NCI-H146 (cell line): ENCODE measurements at regions not wholly inside any gene's neighbourhood (a gene's known extent, or its start where the extent isn't known, plus 50 kb on each side); places are given as distances from the start of the nearest gene placed in this dataset.

Experiments used
- DNase-seq: peaks from one replicate; lab custom pipeline; 2025; lab: John Stamatoyannopoulos, UW

GRCh38 chr18:32542221-32542798 lies 71.6 kb upstream of the GAREM1 start:
- DNase-seq = no peak

GRCh38 chr18:32530947-32531651 lies 60.4 kb upstream of the GAREM1 start:
- no peak for DNase-seq

GRCh38 chr18:32529722-32530420 lies 59.2 kb upstream of the GAREM1 start:
- no peak for DNase-seq

GRCh38 chr18:32520771-32521170 lies 50.1 kb upstream of the GAREM1 start:
- DNase-seq = no peak
